Calu3 (cell line): ENCODE measurements at regions not wholly inside any gene's neighbourhood (a gene's known extent, or its start where the extent isn't known, plus 50 kb on each side); places are given as distances from the start of the nearest gene placed in this dataset.

Experiments used
- BruUV-seq: library from RNA; stranded (reverse); fragments of 400-500 nt; replicated peaks from 2 replicates; lab custom pipeline; 2021; lab: Mats Ljungman, UMichigan
- CTCF ChIA-PET: fragments of 300-600 bp; sonication (Branson Sonifier 250); formaldehyde crosslinking; loops from one replicate; lab custom pipeline; 2022; ENCODE audit warnings: antibody characterized with exemption; lab: Charles Lee
- DNase-seq: peaks from one replicate; pipeline ENCODE4 v3.0.0; 2022
- H3K27ac Mint-ChIP-seq: one replicate; pipeline ENCODE4 v1.8.0; 2022; ENCODE audit warnings: mixed read lengths; ENCODE audit not compliant: unreplicated experiment
- H3K27me3 Mint-ChIP-seq: one replicate; pipeline ENCODE4 v1.8.0; 2022; ENCODE audit warnings: mixed read lengths; ENCODE audit not compliant: unreplicated experiment
- H3K36me3 Mint-ChIP-seq: one replicate; pipeline ENCODE4 v1.8.0; 2022; ENCODE audit warnings: mild to moderate bottlenecking, moderate library complexity, mixed read lengths; ENCODE audit not compliant: insufficient read depth, unreplicated experiment
- H3K4me1 Mint-ChIP-seq: one replicate; pipeline ENCODE4 v1.8.0; 2022; ENCODE audit warnings: mild to moderate bottlenecking, low read depth, mixed read lengths; ENCODE audit not compliant: unreplicated experiment
- H3K4me3 Mint-ChIP-seq: one replicate; pipeline ENCODE4 v1.8.0; 2022; ENCODE audit warnings: mild to moderate bottlenecking, low read depth, moderate library complexity, mixed read lengths; ENCODE audit not compliant: unreplicated experiment
- H3K9me3 Mint-ChIP-seq: one replicate; pipeline ENCODE4 v1.8.0; 2022; ENCODE audit warnings: low read depth, mixed read lengths; ENCODE audit not compliant: unreplicated experiment
- CTCF ChIP-seq: fragments of 200-600 bp; IDR thresholded peaks from one replicate; pipeline ENCODE4 v1.8.0; 2022; ENCODE audit warnings: antibody characterized with exemption; ENCODE audit not compliant: unreplicated experiment
- intact Hi-C: fragments of 100-400 bp; cut with micrococcal nuclease; formaldehyde crosslinking; loops from one replicate; pipeline ENCODE4 v1.10.0; 2022; ENCODE audit not compliant: unreplicated experiment

- H3K27ac Mint-ChIP-seq = no peak overlapping the region
- no TSS peak for BruUV-seq
- intact Hi-C loops = no loop called here
- no peak overlapping the region for H3K4me3 Mint-ChIP-seq
- H3K4me1 Mint-ChIP-seq = no peaks in the 10 kb centered on the region
- CTCF ChIA-PET = no interaction called here
- DNase-seq = no peak
- H3K27me3 Mint-ChIP-seq = no peaks in the 10 kb centered on the region
- peaks cover 6% of the 10 kb centered on the region for H3K9me3 Mint-ChIP-seq
- H3K36me3 Mint-ChIP-seq = no peaks in the 10 kb centered on the region
- TF ChIP-seq CTCF = no peak
Observed at GRCh38 chr9:26176628-26177027, 498.4 kb upstream of the TUSC1 start.

GRCh38 chr9:26175264-26175663, 497.0 kb upstream of the TUSC1 start:
- CTCF ChIA-PET = no interaction called here
- no peak for DNase-seq
- Mint-ChIP-seq H3K36me3 (no peaks in the 10 kb centered on the region), H3K27me3 (no peaks in the 10 kb centered on the region), H3K27ac (no peak overlapping the region), H3K4me1 (no peaks in the 10 kb centered on the region), H3K4me3 (no peak overlapping the region), H3K9me3 (peaks cover 6% of the 10 kb centered on the region)
- TF ChIP-seq CTCF = no peak
- no TSS peak for BruUV-seq
- intact Hi-C loops = no loop called here

- no peak for DNase-seq
- BruUV-seq = no TSS peak
- H3K27ac Mint-ChIP-seq = no peak overlapping the region
- no peak overlapping the region for H3K4me3 Mint-ChIP-seq
- peaks cover 3% of the 10 kb centered on the region for H3K9me3 Mint-ChIP-seq
- intact Hi-C loops = no loop called here
- TF ChIP-seq CTCF = no peak
- H3K27me3 Mint-ChIP-seq = no peaks in the 10 kb centered on the region
- no peaks in the 10 kb centered on the region for H3K4me1 Mint-ChIP-seq
- CTCF ChIA-PET = interaction anchor here (0.6 kb wide), 1 partner anchor 58 kb away, joined by 10 read pairs; no protein-coding TSS in a partner anchor
- no peaks in the 10 kb centered on the region for H3K36me3 Mint-ChIP-seq
Observed at GRCh38 chr9:26172301-26172700, 494.1 kb upstream of the TUSC1 start.

- DNase-seq = no peak
- H3K27me3 Mint-ChIP-seq = no peaks in the 10 kb centered on the region
- peaks cover 3% of the 10 kb centered on the region for H3K9me3 Mint-ChIP-seq
- no peak for TF ChIP-seq CTCF
- no peak overlapping the region for H3K27ac Mint-ChIP-seq
- no peak overlapping the region for H3K4me3 Mint-ChIP-seq
- no peaks in the 10 kb centered on the region for H3K4me1 Mint-ChIP-seq
- no TSS peak for BruUV-seq
- intact Hi-C loops = no loop called here
- H3K36me3 Mint-ChIP-seq = no peaks in the 10 kb centered on the region
- CTCF ChIA-PET = no interaction called here
Observed at GRCh38 chr9:26171691-26172090, 493.4 kb upstream of the TUSC1 start.
